Glomerular visceral epithelial cell (primary cell): ENCODE measurements at regions not wholly inside any gene's neighbourhood (a gene's known extent, or its start where the extent isn't known, plus 50 kb on each side); places are given as distances from the start of the nearest gene placed in this dataset.
"Not testable (repeated sequence)": the region's sequence is repeated elsewhere in the genome, so short reads cannot be mapped to it uniquely, and the experiment has no call there.

Experiments used
- DNase-seq: peaks from one replicate; pipeline ENCODE4 v3.0.0-alpha.2; 2016; ENCODE audit errors: extremely low spot score

GRCh38 chrX:18003876-18004275 lies 142.8 kb upstream of the RAI2 start:
- DNase-seq = no peak

- DNase-seq = no peak
Observed at GRCh38 chrX:18002791-18003190, 141.7 kb upstream of the RAI2 start.

DNA sequence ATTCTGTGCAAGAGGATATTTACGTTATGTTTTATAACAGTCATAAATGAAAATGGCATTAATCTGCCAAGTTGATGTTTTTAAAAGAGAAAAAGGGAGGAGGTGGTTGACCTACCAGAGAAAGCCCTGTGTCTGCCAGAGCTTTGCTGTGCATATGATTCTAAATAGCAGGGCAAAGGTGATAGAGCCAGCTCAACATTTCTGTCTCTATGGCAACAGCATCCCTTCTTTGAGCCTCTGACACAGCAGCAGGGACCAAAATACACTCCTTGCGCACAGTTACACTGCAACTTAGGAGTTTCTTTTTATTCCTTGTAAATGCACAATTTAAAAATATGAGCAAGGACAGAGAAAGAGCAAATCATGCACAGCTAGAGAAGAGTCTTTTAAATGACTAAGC lies 133.3 kb upstream of the RAI2 start:
- DNase-seq = no peak

DNA sequence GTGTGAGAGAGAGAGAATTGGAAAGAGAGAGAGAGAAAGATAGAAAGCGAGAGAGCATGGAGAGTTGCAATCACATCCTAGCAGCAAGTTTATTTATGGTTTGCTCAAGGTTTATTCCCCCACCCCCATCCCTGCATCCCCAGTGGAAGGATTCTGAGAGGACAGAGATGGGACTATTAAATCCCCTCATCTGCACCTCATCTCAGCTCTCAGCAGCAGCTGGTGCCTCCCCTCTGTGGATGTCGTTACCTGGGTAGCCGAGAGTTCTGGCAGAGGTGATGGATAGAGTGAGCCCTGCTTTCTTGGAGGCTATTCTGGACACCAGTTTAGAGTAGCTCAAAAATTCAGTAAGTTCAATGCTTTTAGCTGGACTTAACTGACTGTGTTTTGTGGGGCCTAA lies 132.0 kb upstream of the RAI2 start:
- DNase-seq = no peak

GRCh38 chrX:17990532-17990931 lies 129.4 kb upstream of the RAI2 start:
- DNase-seq = no peak

- no peak for DNase-seq
Observed at GRCh38 chrX:17987783-17988182, 126.7 kb upstream of the RAI2 start.

- DNase-seq = no peak
Observed at GRCh38 chrX:17986977-17987376, 125.9 kb upstream of the RAI2 start.

DNA sequence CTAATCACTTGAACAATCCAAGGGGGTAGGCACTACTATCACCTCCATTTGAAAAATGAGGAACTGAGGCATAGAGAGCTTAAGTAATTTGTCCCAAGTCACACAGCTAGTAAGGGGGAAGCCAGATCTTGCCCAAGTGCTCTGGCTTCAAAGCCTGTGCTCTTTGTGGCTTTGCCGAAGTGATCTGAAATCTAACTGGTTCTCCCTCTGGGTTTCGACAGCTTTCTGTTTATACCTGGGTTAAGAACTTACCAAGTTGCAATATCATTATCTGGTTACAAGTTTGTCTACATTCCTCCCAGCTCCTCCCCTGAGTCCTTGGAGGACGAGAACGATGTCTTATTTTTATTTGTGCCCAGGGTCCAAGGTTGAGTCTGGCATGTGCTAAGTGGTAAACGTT lies 125.3 kb upstream of the RAI2 start:
- no peak for DNase-seq

GRCh38 chrX:17984415-17984814 lies 123.3 kb upstream of the RAI2 start:
- no peak for DNase-seq

- DNase-seq = no peak
Observed at GRCh38 chrX:17983389-17983788, 122.3 kb upstream of the RAI2 start.

DNA sequence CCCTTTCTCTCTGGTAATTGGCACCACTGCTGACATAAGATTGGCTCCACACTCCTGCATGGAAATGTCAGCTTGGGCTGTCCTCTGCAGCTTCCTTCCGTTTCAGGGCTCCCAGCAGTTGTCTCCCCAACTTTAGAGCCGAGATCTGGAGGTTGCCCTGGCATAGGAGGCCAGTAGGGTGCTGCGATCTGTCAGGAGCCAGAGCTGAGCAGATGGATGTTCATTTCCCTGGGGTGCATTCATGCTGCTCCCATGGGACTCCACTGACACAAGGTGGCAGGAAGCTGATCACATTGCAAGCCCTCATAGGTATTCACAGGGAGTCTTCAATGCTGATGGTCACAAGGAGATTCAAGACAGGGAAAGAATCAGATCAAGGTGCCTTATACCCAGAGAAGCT lies 116.6 kb upstream of the RAI2 start:
- DNase-seq = no peak

GRCh38 chrX:17976955-17977354 lies 115.9 kb upstream of the RAI2 start:
- DNase-seq = no peak

GRCh38 chrX:17975349-17975748 lies 114.3 kb upstream of the RAI2 start:
- not testable (repeated sequence) for DNase-seq

DNA sequence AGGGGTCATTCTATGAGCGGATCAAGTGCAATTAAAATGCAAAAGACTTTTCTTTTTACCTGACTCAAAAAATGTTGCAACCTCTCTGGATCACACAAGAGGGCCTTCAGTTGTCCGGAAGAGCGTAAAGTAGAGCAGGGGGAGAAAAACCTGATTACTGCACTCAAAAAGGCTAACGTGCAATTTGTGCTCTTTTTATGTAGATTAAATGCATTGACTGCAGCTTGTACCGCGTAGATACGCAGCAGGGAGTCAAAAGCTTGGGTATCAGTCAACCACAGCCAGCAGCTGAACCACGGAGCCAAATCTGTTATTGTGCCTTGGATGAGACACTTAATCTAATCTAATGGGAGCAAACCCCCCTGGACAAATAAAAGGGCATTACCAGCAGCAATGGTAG lies 107.3 kb upstream of the RAI2 start:
- DNase-seq = no peak

GRCh38 chrX:17967888-17968287 lies 106.8 kb upstream of the RAI2 start:
- DNase-seq = no peak

- no peak for DNase-seq
Observed at GRCh38 chrX:17964871-17965270, 103.8 kb upstream of the RAI2 start.

GRCh38 chrX:17960891-17961290 lies 99.8 kb upstream of the RAI2 start:
- DNase-seq = no peak

DNA sequence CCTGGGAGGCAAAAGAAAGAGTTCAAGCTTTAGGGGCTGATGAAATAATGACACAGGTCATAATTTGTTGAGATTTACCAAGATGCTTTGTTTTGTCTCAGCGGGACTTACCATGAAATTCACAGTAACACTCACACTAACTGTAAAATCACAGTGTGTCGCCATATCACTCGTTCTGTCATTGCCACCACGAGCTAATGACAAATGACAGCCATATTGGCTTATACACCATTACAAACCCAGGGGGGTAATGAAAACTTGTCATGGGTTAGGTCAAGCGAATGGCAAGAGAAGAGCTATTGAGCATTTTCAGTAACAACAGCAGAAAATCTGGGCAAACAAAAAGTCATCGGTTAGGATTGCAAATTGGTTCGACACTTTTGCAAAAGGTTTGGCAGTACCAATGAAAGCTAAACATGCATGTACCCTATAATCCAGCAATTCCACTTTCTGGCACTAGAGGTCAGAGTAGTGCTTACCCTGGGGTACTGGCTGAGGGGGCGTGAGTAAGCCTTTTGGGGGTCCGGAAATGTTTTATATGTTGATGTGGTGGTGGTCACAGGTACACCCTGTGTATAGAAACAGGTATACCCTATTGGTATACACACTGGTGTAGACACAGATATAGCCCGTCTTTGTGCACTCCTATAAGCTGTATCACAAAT lies 83.9 kb upstream of the RAI2 start:
- peak; percentile 9 for DNase-seq

DNA sequence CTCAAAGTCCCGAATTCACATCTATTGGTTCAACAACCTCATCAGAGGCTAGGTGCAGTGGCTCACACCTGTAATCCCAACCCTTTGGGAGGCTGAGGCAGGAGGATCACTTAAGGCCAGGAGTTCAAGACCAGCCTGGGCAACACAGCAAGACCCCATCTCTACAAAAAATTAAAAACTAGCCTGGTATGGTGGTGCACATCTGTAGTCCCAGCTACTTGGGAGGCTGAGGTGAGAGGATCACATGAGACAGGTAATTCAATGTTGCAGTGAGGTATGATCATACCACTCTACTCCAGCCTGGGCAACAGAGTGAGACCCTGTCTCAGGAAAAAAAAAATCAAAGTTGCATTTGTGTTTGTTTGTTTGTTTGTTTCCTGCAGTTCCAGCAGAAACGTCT lies 80.1 kb upstream of the RAI2 start:
- not testable (repeated sequence) for DNase-seq

- DNase-seq = no peak
Observed at GRCh38 chrX:17939724-17940123, 78.6 kb upstream of the RAI2 start.

DNA sequence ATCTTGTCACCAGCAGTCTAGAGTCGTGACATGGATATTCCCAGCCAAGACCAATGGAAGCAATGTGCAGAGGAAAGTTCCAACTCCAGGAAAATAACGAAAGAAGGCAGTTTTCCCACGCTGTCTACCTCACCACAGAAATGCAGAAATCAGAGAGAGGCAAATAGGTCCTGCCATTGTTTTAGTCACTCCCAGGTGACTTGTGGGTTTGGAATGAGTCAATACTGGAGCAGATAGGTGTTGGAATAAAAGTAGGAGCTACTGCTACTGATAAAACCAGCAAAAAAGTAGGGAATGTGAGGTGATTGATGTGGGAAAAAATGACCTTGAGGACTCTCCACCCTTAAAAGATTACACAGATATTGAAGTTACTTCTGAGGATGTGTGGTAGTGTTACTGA lies 72.8 kb upstream of the RAI2 start:
- no peak for DNase-seq

- DNase-seq = no peak
Observed at GRCh38 chrX:17932781-17933180, 71.7 kb upstream of the RAI2 start.

- DNase-seq = no peak
Observed at GRCh38 chrX:17931855-17932254, 70.8 kb upstream of the RAI2 start.

- no peak for DNase-seq
Observed at GRCh38 chrX:17930850-17931249, 69.8 kb upstream of the RAI2 start.
